SK-MEL-5 (cell line): ENCODE measurements at regions not wholly inside any gene's neighbourhood (a gene's known extent, or its start where the extent isn't known, plus 50 kb on each side); places are given as distances from the start of the nearest gene placed in this dataset.

Source experiments
- DNase-seq: peaks from one replicate; pipeline ENCODE4 v3.0.0-alpha.2; 2016; ENCODE audit warnings: low read depth, low spot score
- in situ Hi-C: cut with HindIII; loops from 2 replicates; pipeline ENCODE4 v1.10.0; 2016; ENCODE audit warnings: low sequenced_read_pairs, high pct_unique_total_duplicates, low pct_unique_long_range_greater_than_20kb

DNA sequence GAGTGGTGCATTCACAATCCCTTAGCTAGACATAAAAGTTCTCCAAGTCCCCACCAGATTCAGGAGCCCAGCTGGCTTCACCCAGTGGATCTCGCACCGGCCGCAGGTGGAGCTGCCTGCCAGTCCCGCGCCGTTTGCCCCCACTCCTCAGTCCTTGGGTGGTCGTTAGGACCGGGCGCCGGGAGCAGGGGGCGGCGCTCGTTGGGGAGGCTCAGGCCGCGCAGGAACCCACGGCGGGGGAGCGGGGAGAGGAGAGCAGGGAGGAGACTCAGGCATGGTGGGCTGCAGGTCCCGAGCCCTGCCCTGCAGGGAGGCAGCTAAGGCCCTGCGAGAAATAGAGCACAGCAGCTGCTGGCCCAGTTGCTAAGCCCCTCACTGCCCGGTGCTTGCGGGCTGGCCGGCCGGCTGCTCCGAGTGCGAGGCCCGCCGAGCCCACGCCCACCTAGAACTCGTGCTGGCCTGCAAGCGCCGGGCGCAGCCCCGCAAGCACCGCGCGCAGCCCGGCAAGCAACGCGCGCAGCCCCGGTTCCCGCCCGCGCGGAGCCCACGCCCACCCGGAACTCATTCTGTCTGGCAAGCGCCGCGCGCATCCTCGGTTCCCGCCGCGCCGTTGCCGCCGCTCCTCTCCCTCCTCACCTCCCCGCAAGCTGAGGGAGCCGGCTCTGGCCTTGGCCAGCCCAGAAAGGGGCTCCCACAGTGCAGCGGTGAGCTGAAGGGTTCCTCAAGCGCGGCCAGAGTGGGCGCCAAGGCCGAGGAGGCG, 153.5 kb downstream of the SLC7A11 start:
- in situ Hi-C loops: no loop called here
- DNase-seq: no peak

DNA sequence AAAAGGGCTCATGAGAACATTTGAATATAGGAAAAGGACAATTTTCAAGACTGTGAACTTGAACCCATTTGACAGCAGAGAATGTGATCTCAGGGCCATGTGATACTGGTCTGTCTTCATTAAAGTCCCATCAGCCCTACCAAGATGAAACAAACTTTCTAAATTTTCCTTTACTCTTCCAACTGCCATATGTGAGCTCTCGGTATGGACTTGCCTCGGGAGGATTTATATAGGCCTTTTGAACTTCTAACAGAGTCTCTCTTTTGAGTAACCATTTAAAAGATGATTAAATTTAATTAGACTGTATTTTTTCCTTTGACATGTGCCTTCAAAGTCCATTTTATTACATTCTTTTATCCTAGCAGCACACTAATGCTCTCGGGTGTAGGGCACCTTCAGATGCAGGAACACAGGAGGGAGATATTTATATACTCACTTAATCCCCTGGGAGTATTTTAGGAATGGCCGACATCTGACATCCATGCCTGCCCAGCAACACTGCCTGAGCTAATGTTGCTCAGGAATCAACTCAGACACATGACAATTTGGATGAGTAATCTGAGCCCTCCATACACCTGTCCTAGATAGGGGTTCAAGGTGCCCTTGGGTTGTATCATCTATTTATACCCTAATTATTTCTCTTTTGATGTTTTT, 155.0 kb downstream of the SLC7A11 start:
- no peak for DNase-seq
- in situ Hi-C loops: no loop called here

GRCh38 chr4:138086611-138087041, 155.5 kb downstream of the SLC7A11 start:
- in situ Hi-C loops: no loop called here
- DNase-seq: no peak

GRCh38 chr4:138085736-138086305, 156.3 kb downstream of the SLC7A11 start:
- in situ Hi-C loops: no loop called here

DNA sequence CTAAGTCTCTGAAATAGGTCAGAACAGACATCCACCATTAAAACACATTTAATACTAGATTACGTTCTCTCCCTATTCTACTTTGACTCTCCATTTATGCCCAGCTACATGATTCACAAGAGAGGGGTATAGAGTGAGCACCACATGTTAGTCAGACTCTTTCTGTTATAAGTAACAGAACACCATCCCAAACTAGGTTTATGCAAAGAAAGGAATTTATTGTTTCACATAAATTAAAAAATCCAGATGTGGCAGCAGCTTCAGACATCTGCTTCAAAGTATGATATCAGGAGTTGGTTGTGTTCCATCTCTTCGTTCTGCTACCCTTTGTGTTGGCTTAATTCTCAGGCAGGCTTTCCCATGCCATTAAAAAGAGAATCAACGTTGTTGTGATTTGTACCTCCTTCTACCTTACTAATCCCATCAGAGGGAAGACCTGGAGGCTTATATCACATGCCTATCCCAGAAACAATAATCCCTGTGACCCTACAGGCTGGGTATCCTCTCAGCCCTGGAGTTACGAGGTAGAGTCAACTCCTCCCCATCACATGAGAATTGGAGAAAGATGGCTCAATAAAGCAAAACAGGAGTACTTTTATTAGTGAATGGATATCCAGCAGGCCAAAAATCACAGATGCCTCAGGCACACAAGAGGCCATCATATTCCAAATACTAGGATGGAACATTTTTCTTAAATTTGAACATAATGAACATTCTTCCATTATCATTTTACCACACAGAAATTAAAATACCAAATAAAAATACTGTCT, 163.2 kb downstream of the SLC7A11 start:
- DNase-seq: no peak
- in situ Hi-C loops: no loop called here

More at GRCh38 chr4:138085736-138086305, 156.3 kb downstream of the SLC7A11 start:
- DNase-seq: no peak

- in situ Hi-C loops: no loop called here
Measured at GRCh38 chr4:138078253-138078652, 163.9 kb downstream of the SLC7A11 start.

GRCh38 chr4:138076561-138076960, 165.6 kb downstream of the SLC7A11 start:
- in situ Hi-C loops: no loop called here

More at GRCh38 chr4:138078253-138078652, 163.9 kb downstream of the SLC7A11 start:
- no peak for DNase-seq

GRCh38 chr4:138070816-138071215, 171.3 kb downstream of the SLC7A11 start:
- DNase-seq: no peak
- in situ Hi-C loops: no loop called here

More at GRCh38 chr4:138076561-138076960, 165.6 kb downstream of the SLC7A11 start:
- no peak for DNase-seq

DNA sequence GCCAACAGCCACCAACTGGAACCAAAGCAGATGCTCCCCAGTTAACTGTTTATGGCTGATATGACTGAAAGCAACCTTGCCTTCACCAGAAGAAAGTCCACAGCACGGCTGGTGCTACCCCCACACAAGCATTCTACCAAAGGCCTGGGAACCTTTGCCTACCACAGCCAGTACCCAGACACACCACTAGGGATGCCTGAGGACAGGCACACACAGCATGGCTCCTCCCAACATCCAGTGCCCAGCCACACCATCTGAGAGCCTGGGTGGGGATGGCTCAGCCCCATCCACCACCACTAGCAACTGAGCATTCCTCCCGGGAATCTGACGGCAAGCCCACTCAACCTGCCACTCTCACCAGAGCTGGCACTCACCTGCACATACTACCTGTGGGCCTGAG, 178.6 kb downstream of the SLC7A11 start:
- in situ Hi-C loops: no loop called here
- DNase-seq: no peak

DNA sequence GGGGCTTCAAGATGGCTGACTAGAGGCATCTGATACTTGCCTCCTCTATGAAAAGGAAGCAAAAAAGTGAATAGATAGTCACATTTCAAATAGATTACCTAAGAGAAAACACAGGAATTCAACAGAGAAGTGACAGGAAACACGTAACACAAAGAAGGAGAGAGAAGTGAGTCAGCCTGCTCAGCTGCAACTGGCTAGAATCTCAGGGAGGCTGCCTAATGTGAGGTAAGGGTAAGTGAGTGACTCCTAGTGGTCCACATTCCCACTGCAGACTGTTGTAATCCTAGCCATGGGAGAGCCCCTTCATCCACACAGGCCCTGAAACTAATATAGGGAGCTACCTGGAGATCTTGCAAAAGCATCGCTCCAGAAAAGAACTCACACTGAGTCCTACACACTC, 179.2 kb downstream of the SLC7A11 start:
- peak; percentile 4 for DNase-seq
- in situ Hi-C loops: no loop called here

GRCh38 chr4:138056541-138056940, 185.6 kb downstream of the SLC7A11 start:
- in situ Hi-C loops: no loop called here
- no peak for DNase-seq

GRCh38 chr4:138055890-138056289, 186.3 kb downstream of the SLC7A11 start:
- DNase-seq: no peak
- in situ Hi-C loops: no loop called here

- DNase-seq: no peak
- in situ Hi-C loops: no loop called here
Measured at GRCh38 chr4:138053641-138054301, 188.4 kb downstream of the SLC7A11 start.

- DNase-seq: no peak
Measured at GRCh38 chr4:138052806-138053632, 189.1 kb downstream of the SLC7A11 start.

GRCh38 chr4:138051157-138051556, 191.0 kb downstream of the SLC7A11 start:
- DNase-seq: no peak
- in situ Hi-C loops: no loop called here

More at GRCh38 chr4:138052806-138053632, 189.1 kb downstream of the SLC7A11 start:
- in situ Hi-C loops: no loop called here

DNA sequence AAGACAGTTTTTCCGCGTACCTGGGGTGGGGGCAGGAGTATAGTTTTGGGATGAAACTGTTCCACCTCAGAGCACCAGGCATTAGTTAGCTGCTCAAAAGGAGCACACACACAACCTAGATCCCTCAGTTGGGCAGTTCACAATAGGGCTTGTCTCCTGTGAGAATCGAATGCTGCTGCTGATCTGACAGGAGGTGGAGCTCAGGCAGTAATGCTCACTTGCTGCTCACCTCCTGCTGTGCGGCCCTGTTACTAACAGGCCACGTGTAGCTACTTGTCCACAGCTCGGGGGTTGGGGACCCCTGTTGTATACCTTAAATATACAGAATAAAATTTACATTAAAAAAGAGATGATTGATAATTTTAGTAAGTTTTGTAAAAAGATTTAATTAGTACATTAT, 191.5 kb downstream of the SLC7A11 start:
- DNase-seq: no peak
- in situ Hi-C loops: no loop called here

- in situ Hi-C loops: no loop called here
Measured at GRCh38 chr4:138049355-138049754, 192.8 kb downstream of the SLC7A11 start.

More at GRCh38 chr4:138049355-138049754, 192.8 kb downstream of the SLC7A11 start:
- DNase-seq: no peak
